Aorta (tissue), 5 donors: ENCODE measurements at regions not wholly inside any gene's neighbourhood (a gene's known extent, or its start where the extent isn't known, plus 50 kb on each side); places are given as distances from the start of the nearest gene placed in this dataset.
A peak's percentile ranks its signal among the peaks of the same experiment; 100 is the strongest.

Experiments used
- ATAC-seq: fragments of 200-7000 bp; cut with Tn5 transposase; one replicate; pipeline ENCODE4 v1.9.1; 2022; ENCODE audit warnings: moderate library complexity; ENCODE audit not compliant: low FRiP score
- DNase-seq, 2 donors: peaks; one replicate each; pipeline ENCODE4 v3.0.0-alpha.2; 2020
- H3K27ac ChIP-seq, 2 donors: one replicate each; pipeline ENCODE4 v1.5.1; 2013; ENCODE audit warnings: low read length in 2 of 2, mild to moderate bottlenecking in 2 of 2, moderate library complexity in 2 of 2, control low read depth in 1 of 2, inconsistent platforms in 1 of 2, low read depth in 1 of 2
- H3K27me3 ChIP-seq, 2 donors: one replicate each; pipeline ENCODE4 v1.6.1; 2013; ENCODE audit warnings: control low read depth in 1 of 2, low read length in 1 of 2, mild to moderate bottlenecking in 1 of 2, moderate library complexity in 1 of 2; ENCODE audit not compliant: insufficient read depth in 2 of 2, control insufficient read depth in 1 of 2
- H3K36me3 ChIP-seq, 2 donors: one replicate each; pipeline ENCODE4 v1.6.1; 2013; ENCODE audit warnings: control low read depth in 1 of 2, low read length in 1 of 2, mild to moderate bottlenecking in 1 of 2; ENCODE audit not compliant: insufficient read depth in 2 of 2, control insufficient read depth in 1 of 2
- H3K4me1 ChIP-seq, 2 donors: one replicate each; pipeline ENCODE4 v1.6.1; 2013; ENCODE audit warnings: low read length in 2 of 2, control low read depth in 1 of 2, mild to moderate bottlenecking in 1 of 2, moderate library complexity in 1 of 2; ENCODE audit not compliant: insufficient read depth in 2 of 2, control insufficient read depth in 1 of 2
- H3K4me3 ChIP-seq, 2 donors: one replicate each; pipeline ENCODE4 v1.5.1; 2013; ENCODE audit warnings: low read length in 2 of 2, control low read depth in 1 of 2, mild to moderate bottlenecking in 1 of 2
- H3K9me3 ChIP-seq: one replicate; pipeline ENCODE4 v1.6.1; 2013; ENCODE audit warnings: mild to moderate bottlenecking, low read length; ENCODE audit not compliant: control insufficient read depth
- WGBS, 2 donors: extraction: QIAGEN DNeasy Blood & Tissue Kit; methylation state at CpG; one replicate each; pipeline ENCODE4 v1.1.7; 2013; 5-methylcytosine and 5-hydroxymethylcytosine counted together
- intact Hi-C, 2 donors: fragments of 100-400 bp; cut with DNase I; formaldehyde crosslinking; loops; one replicate each; pipeline versions ENCODE4 v1.14.2 to v1.15.0; 2022
- donor health status: healthy with polysubstance abuse.
- donor health status: Bipolar disorder and iron deficiency.
- donor health status: DM: no; HTN: no; CAD: no.
- donor health status: DM: no; HTN: no; CAD: no.
- donor health status: DM: yes; HTN: yes; CAD: no.

DNA sequence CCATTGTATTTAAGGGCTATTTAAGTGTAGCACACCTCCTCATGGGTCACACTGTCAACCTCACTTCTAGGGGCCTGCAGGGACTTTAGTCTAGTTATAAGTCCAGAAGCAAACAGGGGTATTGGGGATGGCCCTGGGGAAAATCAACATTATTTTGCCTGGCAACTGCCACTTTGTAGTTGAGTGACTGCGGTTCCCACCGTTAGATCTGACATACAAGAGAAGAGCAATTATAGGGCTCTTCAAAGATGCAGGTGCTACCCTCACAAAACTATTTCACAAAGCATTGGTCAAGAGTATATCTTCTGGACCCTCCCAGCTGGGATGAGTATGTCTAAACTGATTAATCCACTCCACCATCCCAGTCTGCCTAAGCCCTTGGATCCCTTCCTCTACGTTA lies 133.0 kb upstream of the PCBD1 start:
- Histone ChIP-seq H3K27ac (no peak overlapping the region), H3K9me3 (peaks cover 6% of the 10 kb centered on the region), H3K36me3 (no peaks in the 10 kb centered on the region), H3K4me1 (no peaks in the 10 kb centered on the region), H3K27me3 (no peaks in the 10 kb centered on the region), H3K4me3 (no peak overlapping the region)
- ATAC-seq (no peak), DNase-seq (peak in 1 of 2 donors; percentile 2)
- intact Hi-C loops, result no loop called here
- 94 to 97% methylated on average over 3 of the region's 3 CpGs for WGBS, 2 donors

DNA sequence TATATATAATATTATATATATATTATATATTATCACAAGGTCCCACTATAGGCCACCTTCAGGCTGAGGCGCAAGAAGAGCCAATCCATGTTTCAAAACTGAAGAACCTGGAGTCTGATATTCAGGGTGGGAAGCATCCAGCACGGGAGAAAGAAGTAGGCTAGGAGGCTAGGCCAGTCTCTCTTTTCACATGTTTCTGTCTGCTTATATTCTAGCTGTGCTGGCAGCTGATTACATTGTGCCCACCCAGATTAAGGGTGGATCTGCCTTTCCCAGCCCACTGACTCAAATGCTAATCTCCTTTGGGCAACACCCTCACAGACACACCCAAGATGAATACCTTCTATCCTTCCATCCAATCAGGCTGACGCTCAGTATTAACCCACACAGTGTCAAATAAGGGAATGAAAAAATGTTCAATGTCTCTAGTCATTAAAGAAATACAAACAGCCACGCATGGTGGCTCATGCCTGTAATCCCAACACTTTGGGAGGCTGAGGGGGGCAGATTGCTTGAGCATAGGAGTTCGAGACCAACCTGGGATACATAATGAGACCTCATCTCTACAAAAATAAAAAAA lies 135.4 kb upstream of the PCBD1 start:
- Histone ChIP-seq H3K4me3 (no peak overlapping the region), H3K27ac (no peak overlapping the region), H3K9me3 (peaks cover 4% of the 10 kb centered on the region), H3K27me3 (no peaks in the 10 kb centered on the region), H3K36me3 (no peaks in the 10 kb centered on the region), H3K4me1 (no peaks in the 10 kb centered on the region)
- DNase-seq, result no peak
- intact Hi-C loops, result no loop called here
- ATAC-seq, result no peak
- WGBS, 2 donors, result 84 to 90% methylated on average over 5 of the region's 5 CpGs

DNA sequence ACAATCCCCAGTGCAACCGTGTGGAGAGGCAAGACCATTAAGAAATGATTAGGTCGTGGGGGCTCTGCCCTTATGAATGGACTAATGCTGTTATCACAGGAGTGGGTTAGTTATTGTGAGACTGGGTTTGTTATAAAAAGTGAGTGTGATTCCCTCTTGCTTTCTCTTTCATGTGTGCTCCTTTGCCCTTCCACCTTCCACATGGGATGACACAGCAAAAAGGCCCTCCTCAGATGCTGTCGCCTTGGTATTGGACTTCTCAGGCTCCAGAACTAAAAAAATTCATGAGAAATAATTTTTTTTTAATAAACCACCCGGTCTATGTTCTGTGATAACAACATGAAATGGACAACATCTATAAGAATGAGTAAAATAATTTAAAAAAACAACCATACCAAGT lies 136.1 kb upstream of the PCBD1 start:
- 64 to 66% methylated on average over 4 of the region's 4 CpGs for WGBS, 2 donors
- Histone ChIP-seq H3K27ac (no peak overlapping the region), H3K4me3 (no peak overlapping the region), H3K36me3 (no peaks in the 10 kb centered on the region), H3K9me3 (peaks cover 4% of the 10 kb centered on the region), H3K27me3 (no peaks in the 10 kb centered on the region), H3K4me1 (no peaks in the 10 kb centered on the region)
- no peak for DNase-seq
- no peak for ATAC-seq
- intact Hi-C loops, result no loop called here

DNA sequence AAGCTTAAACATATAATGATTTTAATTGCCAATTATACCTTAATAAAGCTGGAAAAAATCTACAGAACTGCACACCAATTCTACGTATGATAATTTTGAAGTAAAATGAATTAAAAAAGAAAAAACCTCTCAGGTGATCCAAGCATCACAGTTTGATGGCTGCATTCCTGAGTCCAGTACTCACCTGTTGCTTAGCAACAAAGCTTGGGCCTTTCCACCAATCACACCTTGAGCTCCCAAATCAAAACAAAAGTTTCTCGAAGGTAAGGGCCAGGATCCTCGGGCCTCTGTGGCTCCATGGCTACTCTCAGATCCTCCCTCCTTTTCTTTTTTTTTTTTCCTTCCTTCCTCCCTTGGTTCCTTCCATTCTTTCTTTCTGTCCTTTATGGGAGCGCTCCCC lies 137.2 kb upstream of the PCBD1 start:
- Histone ChIP-seq H3K4me3 (no peak overlapping the region), H3K4me1 (no peaks in the 10 kb centered on the region), H3K9me3 (peaks cover 4% of the 10 kb centered on the region), H3K36me3 (no peaks in the 10 kb centered on the region), H3K27ac (no peak overlapping the region), H3K27me3 (no peaks in the 10 kb centered on the region)
- ATAC-seq (no peak), DNase-seq (no peak)
- 65 to 68% methylated on average over 4 of the region's 4 CpGs for WGBS, 2 donors
- intact Hi-C loops, result no loop called here

DNA sequence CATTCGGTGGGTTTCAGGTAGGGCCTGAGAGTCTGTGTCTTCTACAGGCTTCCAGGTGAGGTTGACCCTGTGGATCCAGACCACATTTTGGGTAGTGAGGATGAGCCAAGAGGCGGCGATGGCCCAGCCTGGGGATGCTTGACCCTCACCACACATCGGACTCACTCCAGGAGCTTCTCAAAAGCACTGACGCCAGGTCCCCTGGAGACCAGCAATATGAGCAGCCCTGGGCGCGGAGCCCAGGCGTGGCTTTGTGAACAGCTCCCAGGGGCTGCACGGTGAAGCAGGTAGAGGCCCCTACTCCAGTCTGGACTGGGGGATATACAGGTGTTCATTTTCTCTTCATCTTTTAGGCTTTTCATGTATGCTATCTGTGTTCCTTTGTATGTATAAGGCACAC lies 139.7 kb upstream of the PCBD1 start:
- Histone ChIP-seq H3K4me1 (no peaks in the 10 kb centered on the region), H3K36me3 (no peaks in the 10 kb centered on the region)
- no peak for ATAC-seq

DNA sequence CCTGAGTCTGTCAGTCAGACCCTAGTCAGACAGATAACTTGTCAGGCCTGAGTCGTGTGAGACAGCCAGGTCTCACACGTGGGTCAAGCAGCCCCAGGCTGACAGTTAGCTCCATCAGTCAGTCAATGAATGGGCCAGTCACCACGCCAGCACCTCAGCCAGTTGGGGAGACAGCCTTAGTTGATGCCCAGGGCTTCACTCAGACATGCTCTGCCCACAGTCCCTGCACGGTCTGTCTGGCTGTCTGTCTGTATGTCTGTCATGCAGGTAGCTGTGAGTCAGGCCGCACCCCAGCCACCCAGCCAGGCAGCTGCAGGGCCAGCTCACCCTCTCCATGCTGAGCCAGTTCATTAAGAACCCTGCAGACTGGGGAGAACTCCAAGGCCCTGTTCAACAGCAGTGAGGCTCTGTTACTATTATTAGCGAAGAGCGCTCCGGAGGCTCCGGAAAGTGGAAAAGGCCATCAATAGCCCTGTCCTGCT lies 141.1 kb upstream of the PCBD1 start:
- DNase-seq (peak in 1 of 2 donors; percentile 34), ATAC-seq (no peak)
- H3K27me3 ChIP-seq, result no peaks in the 10 kb centered on the region
- H3K4me3 ChIP-seq, result no peak overlapping the region
- intact Hi-C loops, result no loop called here
- H3K9me3 ChIP-seq, result no peaks in the 10 kb centered on the region
- WGBS, 2 donors, result 63 to 67% methylated on average over 9 of the region's 9 CpGs
- H3K36me3 ChIP-seq, result no peaks in the 10 kb centered on the region
- no peak overlapping the region for H3K27ac ChIP-seq
- no peaks in the 10 kb centered on the region for H3K4me1 ChIP-seq

More for the DNA sequence above, 139.7 kb upstream of the PCBD1 start:
- Histone ChIP-seq H3K27ac (no peak overlapping the region), H3K27me3 (no peaks in the 10 kb centered on the region), H3K9me3 (no peaks in the 10 kb centered on the region), H3K4me3 (no peak overlapping the region)
- intact Hi-C loops, result no loop called here
- DNase-seq, result peak in 1 of 2 donors; percentile 47
- 91 to 93% methylated on average over 9 of the region's 9 CpGs for WGBS, 2 donors

DNA sequence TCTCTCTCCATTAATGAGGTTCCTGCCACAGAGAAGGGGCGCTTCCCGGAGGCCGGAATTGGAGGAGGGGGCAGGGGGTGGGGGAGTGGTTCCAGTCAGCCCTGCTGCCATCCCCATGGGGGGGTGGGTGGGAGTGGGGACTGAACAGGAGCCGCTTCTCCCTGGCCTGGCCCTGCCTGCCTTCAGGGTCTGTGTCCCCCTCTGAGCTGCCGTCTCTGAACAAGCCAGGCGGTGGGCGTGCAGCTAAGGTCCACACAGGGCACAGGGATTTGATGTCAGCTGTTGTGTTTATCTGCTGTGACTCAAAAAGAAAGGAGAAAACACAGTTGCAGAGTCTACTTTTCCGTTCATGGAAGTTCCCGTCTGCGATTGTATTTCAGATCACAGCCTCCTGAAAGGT lies 141.5 kb upstream of the PCBD1 start:
- Histone ChIP-seq H3K27me3 (no peaks in the 10 kb centered on the region), H3K9me3 (no peaks in the 10 kb centered on the region), H3K4me3 (no peak overlapping the region), H3K27ac (no peak overlapping the region), H3K36me3 (no peaks in the 10 kb centered on the region), H3K4me1 (no peaks in the 10 kb centered on the region)
- WGBS, 2 donors, result 72 to 85% methylated on average over 8 to 10 of the region's 10 CpGs
- DNase-seq (peak in 1 of 2 donors; percentile 28), ATAC-seq (no peak)
- intact Hi-C loops, result no loop called here

DNA sequence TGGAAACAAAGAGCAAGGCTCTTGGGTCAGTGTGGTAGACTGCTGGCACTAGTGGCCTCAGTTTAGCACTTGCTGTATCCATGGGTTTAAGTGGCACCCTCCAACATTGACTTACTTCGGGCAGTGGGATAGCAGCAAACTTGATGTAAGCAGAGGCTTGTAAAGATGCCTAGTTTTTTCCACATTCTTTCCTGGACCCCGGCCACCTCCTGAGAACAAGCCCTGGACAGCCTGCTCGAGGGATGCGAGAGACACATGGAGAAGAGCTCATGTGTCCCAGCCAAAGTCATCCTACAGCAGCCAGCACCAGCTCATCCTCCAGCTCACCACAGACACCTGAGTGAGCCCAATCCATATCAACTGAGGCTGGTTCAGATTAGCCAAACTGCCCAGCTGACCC lies 142.7 kb upstream of the PCBD1 start:
- 78 to 81% methylated on average over 4 of the region's 4 CpGs for WGBS, 2 donors
- Histone ChIP-seq H3K4me3 (no peak overlapping the region), H3K4me1 (no peaks in the 10 kb centered on the region), H3K27ac (no peak overlapping the region), H3K27me3 (no peaks in the 10 kb centered on the region), H3K9me3 (no peaks in the 10 kb centered on the region), H3K36me3 (no peaks in the 10 kb centered on the region)
- intact Hi-C loops, result no loop called here
- DNase-seq (peak in 1 of 2 donors; percentile 24), ATAC-seq (no peak)

DNA sequence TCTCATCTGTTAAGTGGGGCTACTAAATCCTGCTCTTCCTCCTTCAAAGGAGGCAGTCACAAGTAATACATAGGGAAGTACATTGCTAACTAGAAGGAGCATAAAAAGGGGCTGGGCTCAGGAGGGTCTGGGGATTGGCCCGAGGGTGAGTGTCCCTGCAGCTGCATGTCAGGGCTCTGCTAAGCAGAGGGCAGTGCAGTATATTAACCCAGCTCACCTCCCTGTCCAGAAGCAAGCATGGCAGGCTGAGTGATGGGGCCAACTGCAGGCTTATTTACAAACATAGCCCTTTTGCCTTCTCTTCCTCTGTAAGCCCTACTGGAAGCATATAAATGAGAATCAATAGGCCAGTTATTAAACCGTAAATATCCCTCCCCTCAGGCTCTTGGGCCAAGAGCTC lies 143.2 kb upstream of the PCBD1 start:
- Histone ChIP-seq H3K4me1 (no peaks in the 10 kb centered on the region), H3K9me3 (no peaks in the 10 kb centered on the region), H3K36me3 (no peaks in the 10 kb centered on the region), H3K4me3 (no peak overlapping the region), H3K27me3 (no peaks in the 10 kb centered on the region), H3K27ac (no peak overlapping the region)
- DNase-seq (peak in 1 of 2 donors; percentile 22), ATAC-seq (no peak)
- 67 to 68% methylated on average over 2 of the region's 2 CpGs for WGBS, 2 donors
- intact Hi-C loops, result no loop called here
